SK-N-MC (cell line): ENCODE measurements at regions not wholly inside any gene's neighbourhood (a gene's known extent, or its start where the extent isn't known, plus 50 kb on each side); places are given as distances from the start of the nearest gene placed in this dataset.

Experiments used
- DNase-seq: peaks from one replicate; pipeline ENCODE4 v3.0.0-alpha.2; 2011; ENCODE audit warnings: low read depth, low spot score
- H3K27ac ChIP-seq: fragments of 200-600 bp; sonication (generic); 2 replicates; pipeline ENCODE4 v1.5.1; 2016; ENCODE audit warnings: mixed run types
- H3K36me3 ChIP-seq: fragments of 200-600 bp; sonication (generic); 2 replicates; pipeline ENCODE4 v1.6.1; 2017; ENCODE audit warnings: antibody characterized with exemption, low read length, mixed read lengths; ENCODE audit not compliant: insufficient read depth
- H3K4me3 ChIP-seq: fragments of 200-600 bp; sonication (generic); 2 replicates; pipeline ENCODE4 v1.5.1; 2016
- H3K9ac ChIP-seq: fragments of 200-600 bp; sonication (generic); 2 replicates; pipeline ENCODE4 v1.8.0; 2017; ENCODE audit warnings: mixed run types, mixed read lengths; ENCODE audit not compliant: insufficient read length
- H3K9me3 ChIP-seq: fragments of 200-600 bp; sonication (generic); 2 replicates; pipeline ENCODE4 v1.6.1; 2017; ENCODE audit warnings: low read depth, mild to moderate bottlenecking, antibody characterized with exemption, low read length, moderate library complexity, mixed read lengths
- EZH2 ChIP-seq: fragments of 200-600 bp; sonication (generic); IDR thresholded peaks from one replicate; pipeline ENCODE4 v1.6.1; 2017; ENCODE audit warnings: antibody characterized with exemption
- FOXP2 ChIP-seq: optimal IDR thresholded peaks from 2 replicates; pipeline ENCODE3; 2011; ENCODE audit warnings: mild to moderate bottlenecking, moderate library complexity; ENCODE audit not compliant: insufficient read depth; ENCODE audit errors: extremely low read length, control extremely low read depth
- POLR2AphosphoS5 ChIP-seq: IDR thresholded peaks from 2 replicates; pipeline ENCODE4 v1.6.1; 2012; ENCODE audit warnings: mild to moderate bottlenecking, low read depth, low read length, borderline replicate concordance

GRCh38 chr2:239507576-239508258 lies 106.9 kb upstream of the HDAC4 start:
- Histone ChIP-seq H3K9me3 (no peaks in the 10 kb centered on the region), H3K27ac (no peak overlapping the region), H3K36me3 (no peaks in the 10 kb centered on the region), H3K9ac (no peak overlapping the region), H3K4me3 (no peak overlapping the region)
- no peak for DNase-seq
- TF ChIP-seq EZH2 (no peak), POLR2AphosphoS5 (no peak), FOXP2 (no peak)

- Histone ChIP-seq H3K27ac (no peak overlapping the region), H3K36me3 (no peaks in the 10 kb centered on the region), H3K9me3 (no peaks in the 10 kb centered on the region), H3K9ac (no peak overlapping the region), H3K4me3 (no peak overlapping the region)
- TF ChIP-seq FOXP2 = no peak
- TF ChIP-seq EZH2 = no peak
- TF ChIP-seq POLR2AphosphoS5 = no peak
- DNase-seq = no peak
Observed at GRCh38 chr2:239506961-239507360, 106.1 kb upstream of the HDAC4 start.

- Histone ChIP-seq H3K9ac (no peak overlapping the region), H3K9me3 (no peaks in the 10 kb centered on the region), H3K36me3 (no peaks in the 10 kb centered on the region), H3K4me3 (no peak overlapping the region), H3K27ac (no peak overlapping the region)
- DNase-seq = no peak
- no peak for TF ChIP-seq EZH2
- TF ChIP-seq FOXP2 = no peak
- no peak for TF ChIP-seq POLR2AphosphoS5
Observed at GRCh38 chr2:239506101-239506857, 105.5 kb upstream of the HDAC4 start.

- H3K36me3 ChIP-seq = no peaks in the 10 kb centered on the region
- no peak for TF ChIP-seq EZH2
- no peak for TF ChIP-seq FOXP2
- TF ChIP-seq POLR2AphosphoS5 = no peak
- no peak overlapping the region for H3K27ac ChIP-seq
- no peak for DNase-seq
- no peaks in the 10 kb centered on the region for H3K9me3 ChIP-seq
- H3K9ac ChIP-seq = no peak overlapping the region
- no peak overlapping the region for H3K4me3 ChIP-seq
Observed at GRCh38 chr2:239504643-239505235, 103.9 kb upstream of the HDAC4 start.

- no peaks in the 10 kb centered on the region for H3K9me3 ChIP-seq
Observed at GRCh38 chr2:239502430-239503186, 101.8 kb upstream of the HDAC4 start.

GRCh38 chr2:239500574-239501550 lies 100.0 kb upstream of the HDAC4 start:
- no peak overlapping the region for H3K9ac ChIP-seq
- no peaks in the 10 kb centered on the region for H3K9me3 ChIP-seq
- no peak for DNase-seq
- no peaks in the 10 kb centered on the region for H3K36me3 ChIP-seq
- TF ChIP-seq POLR2AphosphoS5 (no peak), FOXP2 (no peak), EZH2 (no peak)
- no peak overlapping the region for H3K27ac ChIP-seq
- no peak overlapping the region for H3K4me3 ChIP-seq

More at GRCh38 chr2:239502430-239503186, 101.8 kb upstream of the HDAC4 start:
- Histone ChIP-seq H3K4me3 (no peak overlapping the region), H3K36me3 (no peaks in the 10 kb centered on the region), H3K9ac (no peak overlapping the region), H3K27ac (no peak overlapping the region)
- DNase-seq = no peak
- TF ChIP-seq FOXP2 = no peak
- no peak for TF ChIP-seq EZH2

- Histone ChIP-seq H3K27ac (no peak overlapping the region), H3K4me3 (no peak overlapping the region), H3K36me3 (no peaks in the 10 kb centered on the region), H3K9ac (no peak overlapping the region), H3K9me3 (no peaks in the 10 kb centered on the region)
- no peak for DNase-seq
- no peak for TF ChIP-seq FOXP2
- TF ChIP-seq EZH2 = no peak
- TF ChIP-seq POLR2AphosphoS5 = no peak
Observed at GRCh38 chr2:239499726-239500573, 99.1 kb upstream of the HDAC4 start.
